ENCODE measurements at regions not wholly inside any gene's neighbourhood (a gene's known extent, or its start where the extent isn't known, plus 50 kb on each side); places are given as distances from the start of the nearest gene placed in this dataset.

- TF ChIP-seq CTCF (IDR thresholded peaks at IDR 0.05), result no peak
- TF ChIP-seq POLR2A (IDR thresholded peaks at IDR 0.05), result no peak
- no peak for TF ChIP-seq POLR2AphosphoS5 (IDR thresholded peaks at IDR 0.05)
Observed at GRCh38 chr2:81528852-81529480, 1224.4 kb upstream of the LRRTM1 start.

All from breast epithelium (tissue), 3 donors.